LNCAP (cell line): ENCODE measurements at regions not wholly inside any gene's neighbourhood (a gene's known extent, or its start where the extent isn't known, plus 50 kb on each side); places are given as distances from the start of the nearest gene placed in this dataset.

Experiments
- TF ChIP-seq, protein P1 (sequence below): fragments of 450-650 bp; IDR thresholded peaks from 2 replicates; pipeline ENCODE4 v1.5.1; 2017; ENCODE audit warnings: mild to moderate bottlenecking

GRCh38 chr5:118551031-118551430 lies 437.3 kb downstream of the DTWD2 start:
- TF ChIP-seq, protein P1, sequence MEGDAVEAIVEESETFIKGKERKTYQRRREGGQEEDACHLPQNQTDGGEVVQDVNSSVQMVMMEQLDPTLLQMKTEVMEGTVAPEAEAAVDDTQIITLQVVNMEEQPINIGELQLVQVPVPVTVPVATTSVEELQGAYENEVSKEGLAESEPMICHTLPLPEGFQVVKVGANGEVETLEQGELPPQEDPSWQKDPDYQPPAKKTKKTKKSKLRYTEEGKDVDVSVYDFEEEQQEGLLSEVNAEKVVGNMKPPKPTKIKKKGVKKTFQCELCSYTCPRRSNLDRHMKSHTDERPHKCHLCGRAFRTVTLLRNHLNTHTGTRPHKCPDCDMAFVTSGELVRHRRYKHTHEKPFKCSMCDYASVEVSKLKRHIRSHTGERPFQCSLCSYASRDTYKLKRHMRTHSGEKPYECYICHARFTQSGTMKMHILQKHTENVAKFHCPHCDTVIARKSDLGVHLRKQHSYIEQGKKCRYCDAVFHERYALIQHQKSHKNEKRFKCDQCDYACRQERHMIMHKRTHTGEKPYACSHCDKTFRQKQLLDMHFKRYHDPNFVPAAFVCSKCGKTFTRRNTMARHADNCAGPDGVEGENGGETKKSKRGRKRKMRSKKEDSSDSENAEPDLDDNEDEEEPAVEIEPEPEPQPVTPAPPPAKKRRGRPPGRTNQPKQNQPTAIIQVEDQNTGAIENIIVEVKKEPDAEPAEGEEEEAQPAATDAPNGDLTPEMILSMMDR = no peak

DNA sequence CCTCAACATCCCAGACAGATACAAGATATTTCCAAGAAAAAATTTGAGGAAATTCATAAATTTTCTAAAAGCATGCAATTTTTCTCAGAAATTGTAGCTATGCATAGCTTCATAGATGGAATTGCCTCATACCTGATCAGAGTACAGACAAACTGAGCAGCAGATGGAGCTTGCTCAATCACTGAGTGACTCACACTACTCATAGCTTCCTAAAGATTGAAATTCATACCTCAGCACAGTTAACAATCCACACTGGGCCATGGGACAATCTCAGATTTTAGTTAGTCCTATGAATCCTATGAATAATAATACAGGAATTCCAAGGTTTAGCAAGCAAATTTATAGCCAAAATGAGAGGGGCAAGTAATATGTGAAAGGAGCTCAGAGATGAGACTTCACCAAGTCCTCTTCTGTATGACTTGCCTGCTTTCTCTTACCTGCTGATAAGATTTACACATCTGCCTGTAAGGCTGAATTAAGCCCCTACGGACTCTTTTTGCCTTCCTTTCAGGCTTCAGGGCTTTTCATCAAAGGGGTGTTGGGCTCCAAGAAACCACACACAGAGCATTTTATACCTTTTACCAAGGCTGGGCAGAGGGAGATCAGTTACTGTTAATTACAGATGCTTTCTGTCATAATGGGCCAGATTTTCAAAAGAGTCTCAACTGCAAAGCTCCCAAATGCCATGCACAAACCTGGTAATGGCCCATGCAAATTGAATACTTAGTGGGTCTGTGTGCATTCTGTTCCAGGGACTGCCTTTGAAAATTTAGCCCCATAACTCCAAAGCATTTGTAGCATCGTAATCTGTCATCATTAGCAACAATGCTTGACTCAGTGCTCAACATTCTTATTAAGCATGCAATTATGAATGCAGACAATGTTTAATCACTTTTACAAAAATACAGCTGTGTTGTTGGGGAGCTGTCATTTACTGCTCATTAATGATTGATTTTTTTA lies 439.3 kb downstream of the DTWD2 start:
- TF ChIP-seq, protein P1 = no peak

DNA sequence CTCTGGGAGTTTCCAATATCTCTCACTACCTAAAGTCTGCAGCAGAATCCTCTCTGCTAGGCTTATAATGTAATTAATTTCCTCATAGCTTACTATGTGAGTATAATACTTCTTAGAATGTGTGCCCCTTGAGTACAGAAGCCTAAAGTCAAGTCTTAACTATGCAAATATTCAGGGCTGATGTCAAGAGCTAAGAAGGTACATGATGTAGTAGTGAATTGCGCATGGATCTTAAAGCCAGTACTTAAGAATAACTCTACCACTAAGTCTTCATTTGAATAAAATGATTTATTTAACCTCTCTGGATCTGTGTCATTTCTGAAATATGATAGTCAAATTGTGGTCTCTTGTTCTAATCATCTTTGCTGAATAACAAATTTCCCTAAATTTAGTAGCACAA lies 442.9 kb downstream of the DTWD2 start:
- TF ChIP-seq, protein P1 = no peak

DNA sequence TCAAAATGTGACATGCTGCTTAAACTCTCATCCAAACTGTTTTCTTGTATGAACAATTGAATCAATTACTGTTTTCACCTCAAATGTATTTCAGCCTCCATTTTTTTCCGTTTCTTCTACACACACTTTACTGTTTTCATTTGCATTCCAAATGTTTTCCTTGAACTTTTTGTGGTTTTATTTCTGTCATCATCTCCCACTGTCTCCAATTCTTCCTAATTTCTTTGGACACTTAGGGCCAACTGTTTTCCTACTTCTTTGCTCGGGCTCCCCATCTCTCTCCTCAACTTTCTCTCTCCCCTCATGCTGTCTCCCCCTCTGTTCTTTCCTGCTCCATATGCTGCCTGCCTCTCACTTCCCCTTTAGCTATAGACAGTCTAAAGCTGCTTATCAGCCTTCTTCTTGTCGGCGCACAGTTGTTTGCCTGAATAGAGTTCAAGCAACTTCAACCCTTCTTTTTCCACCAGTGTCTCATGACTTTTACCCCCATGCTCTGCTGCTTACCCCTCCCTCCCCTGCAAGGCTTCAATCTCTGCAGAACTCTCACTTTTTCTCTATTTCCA lies 443.4 kb downstream of the DTWD2 start:
- TF ChIP-seq, protein P1 = no peak

DNA sequence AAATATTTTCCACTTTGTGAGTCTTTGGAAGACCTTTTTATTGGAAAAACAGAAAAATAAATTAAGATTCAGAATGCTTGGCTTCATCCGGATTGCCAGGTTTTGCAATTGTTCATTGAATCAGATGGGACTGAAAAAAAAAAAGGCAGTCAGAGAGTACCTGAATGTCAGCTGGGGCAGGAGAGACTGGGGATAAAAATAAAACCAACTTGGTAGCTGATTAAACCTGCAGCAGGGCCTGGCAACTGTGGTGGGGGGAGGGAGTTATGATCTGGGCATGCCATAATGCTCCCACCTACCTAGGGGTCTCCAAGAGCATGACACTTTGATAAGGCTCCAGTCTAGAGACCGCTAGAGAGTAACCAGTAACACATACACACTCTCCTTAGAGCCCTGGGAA lies 454.4 kb downstream of the DTWD2 start:
- TF ChIP-seq, protein P1 = no peak

DNA sequence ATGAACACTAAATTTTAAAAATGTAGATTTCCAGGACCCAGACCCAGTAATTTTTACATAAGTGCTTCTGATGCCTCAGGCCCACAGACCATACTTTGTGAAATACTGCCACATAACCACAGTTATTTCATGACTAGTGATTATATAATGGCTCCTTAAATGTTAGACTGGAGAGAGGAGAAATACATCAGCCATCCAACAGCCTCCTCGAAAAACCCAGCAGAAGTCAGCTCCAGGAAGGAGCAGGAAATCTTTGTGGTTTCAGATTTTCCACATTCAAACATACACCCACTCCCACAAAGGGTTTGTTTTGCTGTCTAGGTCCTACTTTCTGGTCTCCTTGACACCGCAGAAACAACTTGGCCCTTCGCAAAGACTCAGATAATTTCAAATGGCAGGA lies 455.2 kb downstream of the DTWD2 start:
- TF ChIP-seq, protein P1 = no peak

DNA sequence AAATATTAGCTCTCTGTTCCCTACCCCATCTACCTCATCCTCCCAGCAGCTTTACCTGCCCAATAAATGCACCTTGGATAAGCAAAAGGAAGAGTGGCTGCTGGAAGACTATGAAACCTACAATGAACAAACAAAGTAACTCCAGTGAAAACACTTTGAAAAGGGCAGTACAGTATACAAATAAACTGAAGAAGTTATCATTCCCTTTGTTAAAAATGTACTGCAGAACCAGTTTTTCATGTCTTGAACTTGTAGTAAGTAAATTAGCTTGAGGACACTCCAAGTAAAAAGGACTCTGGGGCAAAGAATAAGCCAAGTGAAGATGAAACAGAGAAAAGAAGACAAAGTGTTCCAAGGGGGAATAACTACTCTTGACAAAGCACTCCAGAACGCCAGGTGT lies 457.1 kb downstream of the DTWD2 start:
- TF ChIP-seq, protein P1 = no peak
